ENCODE measurements at regions not wholly inside any gene's neighbourhood (a gene's known extent, or its start where the extent isn't known, plus 50 kb on each side); places are given as distances from the start of the nearest gene placed in this dataset.

GRCh38 chr11:29957431-29957830, 59.4 kb downstream of the KCNA4 start:
- H3K79me2 ChIP-seq (ENCODE audit: control insufficient read depth, insufficient read depth, low read length) = no peaks in the 10 kb centered on the region
- H3K27ac ChIP-seq (ENCODE audit: insufficient read depth, low read depth, low read length) = no peak overlapping the region
- FAIRE-seq = no peak
- TF ChIP-seq POLR2A (IDR thresholded peaks at IDR 0.05; ENCODE audit: low read depth, low read length) = no peak
- no peak for TF ChIP-seq GATA2 (IDR thresholded peaks at IDR 0.05; ENCODE audit: insufficient read depth, insufficient read length, low read depth, low read length)
- TF ChIP-seq JUN (IDR thresholded peaks at IDR 0.05; ENCODE audit: borderline replicate concordance, insufficient read depth, insufficient read length, low read depth) = no peak
- TF ChIP-seq POLR2AphosphoS5 (IDR thresholded peaks at IDR 0.05; ENCODE audit: insufficient read depth, low read depth, low read length) = no peak
- no peak for TF ChIP-seq FOS (IDR thresholded peaks at IDR 0.05; ENCODE audit: borderline replicate concordance, insufficient read depth, low read length)
- no peak for TF ChIP-seq MAX (IDR thresholded peaks at IDR 0.05; ENCODE audit: insufficient read depth, insufficient read length)
- TF ChIP-seq CTCF (IDR thresholded peaks at IDR 0.05; ENCODE audit: extremely low read depth in 1 of 2, insufficient read depth in 1 of 2, low read depth in 1 of 2, low read length in 2 of 2) = no peak
- no peak for TF ChIP-seq EZH2 (IDR thresholded peaks at IDR 0.05; ENCODE audit: borderline replicate concordance, low read depth, low read length, severe bottlenecking)
- TF ChIP-seq MYC (IDR thresholded peaks at IDR 0.05; ENCODE audit: low read depth, low read length) = no peak
- H3K36me3 ChIP-seq (ENCODE audit: control insufficient read depth in 2 of 2, extremely low read depth in 1 of 2, insufficient read depth in 2 of 2, low read length in 2 of 2) = no peaks in the 10 kb centered on the region
- H3K9ac ChIP-seq (replicated peaks; ENCODE audit: extremely low read depth, insufficient read depth, low read length) = no peak overlapping the region
- no peak overlapping the region for H3K4me2 ChIP-seq (ENCODE audit: insufficient read depth, low read length)
- H4K20me1 ChIP-seq (replicated peaks; ENCODE audit: control insufficient read depth, extremely low read depth, insufficient read depth, low read length) = no peaks in the 10 kb centered on the region
- H3K9me1 ChIP-seq (replicated peaks; ENCODE audit: control insufficient read depth, extremely low read depth, insufficient read depth, low read length) = no peaks in the 10 kb centered on the region
- no peaks in the 10 kb centered on the region for H3K27me3 ChIP-seq (ENCODE audit: control insufficient read depth in 2 of 2, insufficient read depth in 2 of 2, low read length in 2 of 2)
- DNase-seq (ENCODE audit: low read depth, low spot score) = no peak
- intact Hi-C loops (cut with micrococcal nuclease) = no loop called here
- POLR2A ChIA-PET = no interaction called here
- H3K4me1 ChIP-seq (ENCODE audit: control insufficient read depth, extremely low read depth, insufficient read depth, low read length) = no peaks in the 10 kb centered on the region
- CTCF ChIA-PET = no interaction called here
- BruUV-seq (replicated peaks) = no TSS peak
- dilution Hi-C loops (cut with MboI; ENCODE audit: extremely low pct_ligation_motif_present, low sequenced_read_pairs) = no loop called here
- H3K9me3 ChIP-seq (replicated peaks; ENCODE audit: control insufficient read depth, insufficient read depth, low read length) = no peaks in the 10 kb centered on the region
- no peak overlapping the region for H2AFZ ChIP-seq (ENCODE audit: low read depth, low read length)
- no peak overlapping the region for H3K4me3 ChIP-seq (replicated peaks in 1 of 3; ENCODE audit: insufficient read depth in 1 of 3, low read depth in 1 of 3, low read length in 3 of 3)
